Stimulated activated CD4-positive, alpha-beta T cell treated with anti-CD3 and anti-CD28 coated beads, Interleukin-15, amount 100 ng/mL, for 24 hours (primary cell): ENCODE measurements at regions not wholly inside any gene's neighbourhood (a gene's known extent, or its start where the extent isn't known, plus 50 kb on each side); places are given as distances from the start of the nearest gene placed in this dataset.

Source experiments
- DNase-seq: peaks from one replicate; pipeline ENCODE4 v3.0.0-alpha.2; 2020

DNA sequence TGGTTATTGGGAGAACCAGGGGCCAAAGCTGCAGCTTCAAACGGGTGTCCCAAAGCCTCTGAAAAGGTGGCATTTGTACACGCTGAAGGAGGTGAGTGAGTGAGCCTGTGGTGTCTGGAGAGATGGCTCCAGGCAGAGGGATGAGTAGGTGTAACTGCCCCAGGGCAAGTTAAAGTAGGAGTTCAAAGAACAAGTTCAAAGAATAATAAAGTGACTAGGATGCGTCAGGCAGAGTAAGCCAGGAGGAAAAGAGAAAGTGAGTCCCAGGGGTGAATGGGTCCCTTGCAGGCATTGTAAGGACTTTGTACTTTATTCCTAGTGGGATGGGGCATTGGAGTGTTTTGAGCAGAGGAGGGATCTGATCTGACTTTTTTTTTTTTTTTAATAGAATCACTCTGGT lies 201.4 kb upstream of the PWP1 start:
- no peak for DNase-seq

DNA sequence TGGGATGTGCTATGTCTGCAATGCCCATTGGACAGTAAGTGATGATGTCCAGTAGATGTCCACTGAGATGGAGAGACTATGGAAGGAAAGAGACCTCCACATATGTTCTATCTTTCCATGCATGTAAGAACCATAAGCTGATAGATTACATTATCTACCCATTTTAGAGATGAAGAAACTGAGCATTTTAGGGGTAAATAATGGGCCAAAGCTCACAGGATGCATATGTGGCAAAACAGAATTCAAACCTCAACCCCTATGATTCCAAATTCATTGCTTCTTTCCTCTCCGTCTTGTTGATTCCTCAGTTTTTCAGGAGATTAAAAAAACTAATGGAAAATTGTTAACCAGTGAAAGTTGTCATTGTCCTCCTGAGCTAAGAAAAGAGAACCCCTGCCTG lies 200.7 kb upstream of the PWP1 start:
- DNase-seq = no peak

GRCh38 chr12:107485731-107486130 lies 199.9 kb upstream of the PWP1 start:
- DNase-seq = no peak

GRCh38 chr12:107486140-107486892 lies 199.3 kb upstream of the PWP1 start:
- no peak for DNase-seq

GRCh38 chr12:107487011-107487680 lies 198.5 kb upstream of the PWP1 start:
- no peak for DNase-seq

- DNase-seq = no peak
Observed at GRCh38 chr12:107488666-107489065, 196.9 kb upstream of the PWP1 start.

DNA sequence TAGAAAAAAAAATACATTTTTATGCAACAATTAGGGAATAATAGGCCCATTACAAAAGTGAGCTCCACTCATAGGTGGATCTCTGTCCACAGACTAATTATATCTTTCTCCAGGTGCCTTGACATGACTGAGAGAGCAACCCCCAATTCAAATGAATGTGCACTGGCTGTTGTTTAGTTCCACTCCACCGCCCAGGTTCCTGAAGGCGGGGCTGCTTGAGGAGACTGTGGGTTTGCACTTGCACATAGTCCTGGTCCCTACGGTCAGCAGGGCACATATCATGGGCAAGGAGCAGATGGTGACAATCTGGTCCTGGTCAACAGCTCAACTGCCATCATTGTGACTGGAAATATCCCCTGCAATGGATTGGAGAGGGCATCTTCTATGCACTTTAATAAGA lies 195.6 kb upstream of the PWP1 start:
- no peak for DNase-seq

DNA sequence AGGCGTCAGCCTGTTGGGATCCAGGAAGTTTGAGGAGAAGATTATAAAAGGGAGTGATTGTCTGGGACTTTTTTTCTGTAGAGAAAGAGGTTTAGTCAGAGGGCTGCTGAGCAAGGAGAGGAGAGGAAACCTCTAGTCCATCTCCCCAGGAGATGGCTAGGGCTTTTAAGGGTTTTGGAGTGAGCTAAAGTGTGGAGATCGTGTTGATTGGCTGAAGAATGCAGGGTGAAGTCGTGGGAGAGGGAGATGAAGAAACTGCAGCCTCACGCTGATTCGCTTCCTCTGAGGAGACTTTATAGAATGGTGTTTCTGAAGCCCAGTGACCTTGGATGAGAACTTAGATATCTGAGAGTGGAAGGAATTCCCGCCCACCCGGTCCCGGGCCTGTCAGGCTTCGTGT lies 193.7 kb upstream of the PWP1 start:
- DNase-seq = no peak

- DNase-seq = peak; percentile 11
Observed at GRCh38 chr12:107492393-107493134, 193.0 kb upstream of the PWP1 start.

- DNase-seq = no peak
Observed at GRCh38 chr12:107493135-107493494, 192.5 kb upstream of the PWP1 start.

DNA sequence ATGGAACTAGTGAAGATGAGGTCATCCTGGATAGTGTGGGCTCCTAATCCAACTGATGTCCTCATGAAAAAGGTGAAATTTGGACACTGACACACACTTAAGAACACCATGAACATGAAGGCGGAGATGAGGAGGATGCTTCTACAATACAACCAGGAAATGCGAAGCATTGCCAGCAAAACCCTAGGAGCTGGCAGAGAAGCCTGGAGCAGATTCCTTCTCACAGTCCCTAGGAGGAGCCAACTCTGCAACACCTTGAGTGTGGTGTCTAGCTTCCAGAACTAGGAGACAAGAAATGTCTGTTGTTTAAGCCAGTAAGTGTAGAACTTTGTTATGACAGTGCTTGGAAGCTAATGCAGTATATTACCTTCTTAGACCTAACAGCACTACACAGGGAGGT lies 191.9 kb upstream of the PWP1 start:
- no peak for DNase-seq

DNA sequence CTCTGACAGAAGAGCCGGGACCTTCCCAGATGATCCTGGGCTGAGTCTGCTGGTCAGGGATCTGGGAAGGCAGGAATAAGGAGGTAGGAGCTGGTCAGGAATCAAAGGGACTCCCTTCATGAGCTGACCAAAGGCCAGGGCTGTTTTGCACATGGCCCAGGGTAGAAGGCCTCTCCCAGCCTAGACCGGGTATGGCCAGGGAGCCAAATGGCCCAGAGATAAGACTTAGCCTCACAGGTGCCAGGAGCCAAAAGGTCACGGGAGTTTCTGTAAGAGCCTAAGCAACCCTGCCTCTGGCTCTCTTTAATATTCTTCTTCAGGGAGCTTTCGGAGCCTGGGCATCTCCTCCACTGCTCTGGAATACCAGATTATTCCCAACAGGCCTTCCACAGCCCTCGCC lies 191.3 kb upstream of the PWP1 start:
- no peak for DNase-seq

DNA sequence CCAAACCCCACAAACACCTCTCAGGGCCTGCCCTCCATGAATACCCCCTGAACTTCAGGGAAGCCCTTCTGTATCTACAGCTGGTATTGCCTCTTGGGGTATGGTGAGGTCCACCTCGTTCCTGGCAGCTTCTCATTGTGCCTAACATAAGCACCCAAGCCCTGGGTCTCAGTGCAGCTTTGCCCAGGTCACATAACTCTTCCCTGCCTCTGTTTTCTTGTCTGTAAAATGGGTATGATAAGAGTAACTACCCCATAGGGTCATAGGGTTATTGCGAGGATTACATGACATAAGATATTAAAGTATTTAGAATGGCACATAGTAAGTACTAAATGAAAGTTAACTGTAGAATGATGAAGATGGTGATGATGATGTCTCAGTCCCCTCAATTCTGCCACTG lies 190.0 kb upstream of the PWP1 start:
- DNase-seq = no peak

- DNase-seq = no peak
Observed at GRCh38 chr12:107497231-107497630, 188.4 kb upstream of the PWP1 start.

DNA sequence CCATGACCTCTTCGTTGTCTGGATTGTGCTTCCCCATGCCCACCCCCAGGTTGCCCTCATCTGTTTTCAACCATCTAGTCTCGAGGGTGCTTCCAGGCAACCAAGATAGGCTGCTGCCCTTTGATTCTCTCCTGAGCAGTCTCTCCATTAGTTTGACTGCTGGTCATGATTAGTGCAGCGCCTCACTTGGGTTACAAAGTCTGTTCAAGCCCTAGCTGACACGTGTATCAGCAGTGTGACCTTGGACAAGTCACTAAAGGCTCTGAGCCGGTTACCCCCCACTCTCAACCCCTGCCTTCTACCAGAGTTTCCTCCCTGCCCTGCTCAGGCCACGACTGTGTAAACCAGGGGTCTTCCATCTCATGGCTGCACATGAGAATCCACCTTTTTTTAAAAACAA lies 185.3 kb upstream of the PWP1 start:
- DNase-seq = no peak

- DNase-seq = no peak
Observed at GRCh38 chr12:107501681-107502080, 183.9 kb upstream of the PWP1 start.

GRCh38 chr12:107503129-107503855 lies 182.3 kb upstream of the PWP1 start:
- DNase-seq = no peak

DNA sequence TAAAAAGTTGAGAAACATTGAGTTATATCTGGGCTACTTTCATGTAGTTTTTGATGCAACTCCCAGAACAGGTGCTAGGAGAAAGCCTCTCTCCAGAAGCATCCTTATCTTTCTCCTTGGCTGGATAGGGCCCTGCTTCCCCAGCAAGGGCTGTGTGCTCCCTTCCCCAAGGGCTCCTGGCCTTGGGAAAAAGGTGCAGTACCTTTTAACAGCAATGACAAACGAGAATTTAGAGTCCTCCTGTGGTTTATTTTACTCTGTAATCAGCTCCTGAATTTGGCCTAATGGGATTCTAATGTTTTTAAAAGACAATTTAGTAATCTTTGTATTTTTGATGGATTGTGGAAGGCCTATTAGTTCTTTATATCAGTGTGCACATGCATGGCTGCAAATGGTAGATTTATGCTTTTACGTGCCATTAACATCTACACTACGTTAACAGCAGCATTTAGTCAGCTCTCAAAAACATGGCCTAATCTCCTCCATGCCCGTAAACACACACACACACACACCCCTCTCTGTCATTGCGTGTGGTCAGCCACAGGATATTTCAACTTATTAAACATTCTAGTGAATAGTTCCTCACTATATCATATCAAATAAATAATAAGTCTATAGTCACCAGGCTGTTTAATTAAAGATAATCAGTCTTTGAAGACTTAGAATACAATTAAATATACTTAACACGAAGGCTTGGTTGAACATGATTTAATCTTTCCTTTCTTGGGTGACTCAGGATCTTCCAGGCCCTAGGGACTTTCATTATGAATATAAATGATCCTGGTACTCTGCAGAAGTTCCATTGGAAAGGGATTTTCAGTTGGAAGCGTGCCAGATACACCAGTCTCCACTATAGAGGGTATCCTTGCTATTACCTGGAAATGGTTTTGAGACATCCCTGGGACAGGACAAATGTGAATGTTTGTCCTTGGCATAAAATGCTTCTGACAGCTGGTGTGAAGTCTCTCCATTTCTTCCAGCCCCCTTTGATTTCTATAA lies 181.4 kb upstream of the PWP1 start:
- DNase-seq = no peak

DNA sequence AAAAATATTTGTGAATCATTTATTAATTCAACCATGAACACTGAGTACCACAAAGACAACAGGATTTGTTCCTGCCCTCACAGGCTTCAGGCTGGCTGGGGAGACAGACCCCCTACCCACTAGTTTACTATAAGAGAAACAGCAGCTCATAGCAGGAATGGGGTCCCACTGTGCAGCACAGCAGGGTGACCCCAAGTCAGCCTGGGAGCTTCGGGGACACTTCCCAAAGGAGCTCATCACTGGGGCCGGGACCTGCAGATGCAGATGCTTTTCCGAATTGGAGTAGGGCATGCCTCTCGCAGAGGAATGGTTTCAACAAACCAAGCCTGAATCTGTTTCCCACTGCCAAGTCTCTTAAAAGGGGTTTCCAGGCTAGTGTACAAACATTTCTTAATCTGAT lies 176.2 kb upstream of the PWP1 start:
- no peak for DNase-seq

DNA sequence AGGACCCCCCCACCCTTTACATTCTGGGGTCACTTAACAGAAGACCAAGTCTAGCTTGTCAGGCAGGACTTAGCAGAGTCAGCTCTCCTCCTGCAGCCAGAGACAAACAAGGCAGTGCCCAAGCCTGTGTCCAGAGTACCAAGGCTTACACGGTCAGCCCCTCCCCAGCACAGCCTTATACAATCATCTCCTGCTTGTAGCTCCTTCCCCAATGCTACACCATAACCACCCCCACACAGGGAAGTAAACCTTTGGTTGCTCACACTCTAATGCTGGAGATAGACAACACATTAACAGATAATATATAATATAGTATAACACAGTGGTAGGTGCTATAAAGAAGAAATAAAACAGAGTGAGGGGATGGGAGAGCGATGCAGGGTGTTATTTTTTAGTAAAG lies 175.4 kb upstream of the PWP1 start:
- no peak for DNase-seq

- no peak for DNase-seq
Observed at GRCh38 chr12:107511292-107511691, 174.3 kb upstream of the PWP1 start.

DNA sequence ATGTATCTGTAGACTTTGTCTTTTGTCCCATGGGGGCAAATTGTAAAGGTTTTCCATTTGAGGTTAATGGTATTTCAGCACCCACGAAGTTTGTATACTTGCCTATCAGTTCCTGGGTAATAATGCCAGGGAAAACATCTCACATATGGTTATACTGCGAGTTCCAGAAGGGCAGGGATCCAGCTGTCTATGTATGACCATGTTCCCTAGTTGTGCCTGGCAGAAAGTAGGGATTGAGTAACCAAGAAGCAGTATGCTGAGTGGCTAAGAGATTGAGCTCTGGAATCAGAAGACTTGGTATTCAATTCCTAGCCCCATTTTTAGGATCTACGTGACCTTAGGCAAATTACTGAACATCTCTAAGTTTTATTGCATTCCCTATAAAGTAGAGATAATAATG lies 173.2 kb upstream of the PWP1 start:
- DNase-seq = no peak
